Activated CD4-positive, alpha-beta memory T cell treated with anti-CD3 and anti-CD28 coated beads for 36 hours (primary cell): ENCODE measurements at regions not wholly inside any gene's neighbourhood (a gene's known extent, or its start where the extent isn't known, plus 50 kb on each side); places are given as distances from the start of the nearest gene placed in this dataset.

Experiments used
- CTCF ChIA-PET: fragments of 350-600 bp; sonication (Branson Sonifier 250); formaldehyde crosslinking; loops from one replicate; lab custom pipeline; 2021; ENCODE audit warnings: antibody characterized with exemption, inconsistent platforms; lab: Charles Lee
- POLR2A ChIA-PET: fragments of 350-600 bp; sonication (Branson Sonifier 250); formaldehyde crosslinking; loops from one replicate; lab custom pipeline; 2021; ENCODE audit warnings: antibody characterized with exemption; lab: Charles Lee
- DNase-seq: peaks from one replicate; pipeline ENCODE4 v3.0.0-alpha.2; 2020
- H3K27ac Mint-ChIP-seq: one replicate; pipeline ENCODE4 v1.8.0; 2021; ENCODE audit warnings: mixed read lengths
- H3K27me3 Mint-ChIP-seq: one replicate; pipeline ENCODE4 v1.8.0; 2021; ENCODE audit warnings: mixed read lengths
- H3K36me3 Mint-ChIP-seq: one replicate; pipeline ENCODE4 v1.8.0; 2021; ENCODE audit warnings: mixed read lengths
- H3K4me1 Mint-ChIP-seq: one replicate; pipeline ENCODE4 v1.8.0; 2021; ENCODE audit warnings: low read depth, mixed read lengths
- H3K4me3 Mint-ChIP-seq: one replicate; pipeline ENCODE4 v1.8.0; 2021; ENCODE audit warnings: mild to moderate bottlenecking, mixed read lengths
- H3K9me3 Mint-ChIP-seq: one replicate; pipeline ENCODE4 v1.8.0; 2021; ENCODE audit warnings: mixed read lengths
- intact Hi-C: fragments of 100-400 bp; cut with micrococcal nuclease; formaldehyde crosslinking; loops from one replicate; pipeline ENCODE4 v1.15.1; 2023

GRCh38 chr12:67457778-67458665 is 188.9 kb downstream of the CAND1 start:
- DNase-seq, result no peak
- CTCF ChIA-PET, result no interaction called here
- no peak overlapping the region for H3K27ac Mint-ChIP-seq
- intact Hi-C loops, result no loop called here
- H3K4me3 Mint-ChIP-seq, result no peak overlapping the region
- peaks cover 6% of the 10 kb centered on the region for H3K27me3 Mint-ChIP-seq
- no peaks in the 10 kb centered on the region for H3K9me3 Mint-ChIP-seq
- POLR2A ChIA-PET, result no interaction called here
- H3K36me3 Mint-ChIP-seq, result no peaks in the 10 kb centered on the region
- H3K4me1 Mint-ChIP-seq, result peaks cover 2% of the 10 kb centered on the region

DNA sequence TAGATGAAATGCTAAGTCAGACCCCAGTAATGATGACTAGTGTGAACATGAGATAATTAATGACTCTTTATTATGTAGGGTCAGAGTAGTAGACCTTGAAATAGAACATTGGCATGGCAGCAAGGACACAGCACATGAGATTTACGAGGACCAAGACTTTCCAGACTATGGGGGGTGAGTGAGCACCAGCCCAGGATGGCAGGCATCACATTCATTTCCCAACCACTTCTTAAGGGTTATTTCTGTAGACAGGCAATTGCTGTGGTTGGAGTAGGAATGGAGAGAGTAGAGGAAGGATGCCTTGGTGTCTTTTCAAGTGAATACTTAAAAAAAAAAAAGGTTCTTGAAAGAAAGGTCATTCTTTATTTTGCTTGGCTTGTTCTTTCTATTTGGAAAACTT is 189.4 kb upstream of the DYRK2 start:
- intact Hi-C loops, result no loop called here
- H3K27ac Mint-ChIP-seq, result no peak overlapping the region
- H3K4me1 Mint-ChIP-seq, result no peaks in the 10 kb centered on the region
- H3K27me3 Mint-ChIP-seq, result peaks cover 6% of the 10 kb centered on the region
- H3K36me3 Mint-ChIP-seq, result no peaks in the 10 kb centered on the region
- DNase-seq, result no peak
- POLR2A ChIA-PET, result no interaction called here
- H3K9me3 Mint-ChIP-seq, result no peaks in the 10 kb centered on the region
- CTCF ChIA-PET, result no interaction called here
- H3K4me3 Mint-ChIP-seq, result no peak overlapping the region

DNA sequence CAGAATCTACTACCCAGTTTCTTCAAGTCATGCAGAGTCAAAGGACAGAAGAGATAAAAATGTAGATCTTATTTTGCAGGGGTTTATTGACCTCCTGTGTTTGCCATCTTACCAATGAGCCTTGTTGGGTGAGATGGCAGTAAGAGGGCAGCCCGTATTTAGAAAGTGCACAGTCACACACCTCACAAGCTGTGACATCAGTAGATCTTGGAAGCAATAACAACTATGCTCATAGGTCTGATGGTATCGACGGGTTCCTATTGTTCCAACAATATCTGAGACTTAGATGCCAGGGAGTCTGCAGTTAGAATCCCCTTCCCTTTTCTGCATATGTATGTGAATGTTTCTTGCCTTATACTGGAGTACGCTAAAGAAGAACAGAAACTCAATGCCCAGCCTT is 189.0 kb upstream of the DYRK2 start:
- intact Hi-C loops, result no loop called here
- Mint-ChIP-seq H3K4me3 (no peak overlapping the region), H3K27me3 (peaks cover 3% of the 10 kb centered on the region), H3K27ac (no peak overlapping the region), H3K9me3 (no peaks in the 10 kb centered on the region), H3K36me3 (no peaks in the 10 kb centered on the region), H3K4me1 (no peaks in the 10 kb centered on the region)
- CTCF ChIA-PET, result no interaction called here
- no peak for DNase-seq
- POLR2A ChIA-PET, result no interaction called here

DNA sequence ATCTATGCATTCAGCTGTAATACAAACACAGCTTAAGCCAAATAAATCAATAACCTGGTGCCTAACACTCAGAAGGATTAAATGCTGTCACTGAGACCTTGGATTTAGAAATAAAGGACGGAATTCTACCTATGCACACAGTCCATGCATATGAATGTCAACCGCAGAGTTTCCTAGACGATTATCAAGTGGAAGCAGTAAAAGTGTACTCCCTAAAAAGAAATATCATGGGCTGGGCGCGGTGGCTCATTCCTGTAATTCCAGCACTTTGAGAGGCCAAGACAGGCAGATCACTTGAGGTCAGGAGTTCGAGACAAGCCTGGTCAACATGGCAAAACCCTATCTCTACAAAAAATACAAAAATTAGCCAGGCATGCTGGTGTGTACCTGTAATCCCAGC is 188.2 kb upstream of the DYRK2 start:
- POLR2A ChIA-PET, result no interaction called here
- Mint-ChIP-seq H3K4me3 (no peak overlapping the region), H3K36me3 (no peaks in the 10 kb centered on the region), H3K4me1 (no peaks in the 10 kb centered on the region), H3K27ac (no peak overlapping the region), H3K9me3 (no peaks in the 10 kb centered on the region), H3K27me3 (peaks cover 2% of the 10 kb centered on the region)
- DNase-seq, result no peak
- CTCF ChIA-PET, result interaction anchor here (0.9 kb wide), 1 partner anchor 104 kb away, joined by 3 read pairs; no protein-coding TSS in a partner anchor
- intact Hi-C loops, result no loop called here

DNA sequence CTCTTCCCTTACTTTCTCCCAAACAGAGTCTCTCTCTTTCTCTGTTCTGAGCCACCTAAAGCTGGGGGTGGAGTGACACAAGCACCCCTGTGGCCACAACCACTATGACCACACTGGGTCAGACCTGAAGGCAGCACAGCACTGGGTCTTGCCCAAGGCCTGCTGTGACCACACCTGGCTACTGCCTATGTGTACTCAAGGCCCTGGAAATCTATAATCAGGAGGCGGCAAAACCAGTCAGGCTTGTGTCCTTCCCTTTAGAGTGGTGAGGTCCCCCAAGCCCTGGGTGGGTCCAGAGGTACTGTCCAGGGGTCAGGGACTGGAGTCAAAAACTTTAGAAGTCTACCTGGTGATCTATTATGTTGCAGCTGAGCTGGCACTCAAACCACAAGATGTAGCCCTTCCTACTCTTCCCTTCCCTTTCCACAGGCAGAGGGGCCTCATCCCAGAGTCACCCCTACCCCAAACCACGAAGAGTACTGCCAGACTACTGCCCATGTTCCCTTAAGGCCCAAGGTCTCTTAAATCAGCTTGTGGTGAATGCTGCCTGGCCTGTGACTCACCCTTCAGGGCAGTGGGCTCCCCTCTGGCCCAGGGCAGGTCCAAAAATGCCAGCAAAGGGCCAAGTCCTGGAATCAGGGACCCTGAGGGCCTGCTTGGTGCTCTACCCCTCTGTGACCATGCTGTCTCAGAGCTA is 179.8 kb upstream of the DYRK2 start:
- no peak for DNase-seq
- peaks cover 16% of the 10 kb centered on the region for H3K9me3 Mint-ChIP-seq
- no peaks in the 10 kb centered on the region for H3K4me1 Mint-ChIP-seq
- H3K4me3 Mint-ChIP-seq, result no peak overlapping the region
- H3K27ac Mint-ChIP-seq, result no peak overlapping the region
- ChIA-PET POLR2A (no interaction called here), CTCF (no interaction called here)
- peaks cover 4% of the 10 kb centered on the region for H3K36me3 Mint-ChIP-seq
- H3K27me3 Mint-ChIP-seq, result no peaks in the 10 kb centered on the region
- intact Hi-C loops, result no loop called here

DNA sequence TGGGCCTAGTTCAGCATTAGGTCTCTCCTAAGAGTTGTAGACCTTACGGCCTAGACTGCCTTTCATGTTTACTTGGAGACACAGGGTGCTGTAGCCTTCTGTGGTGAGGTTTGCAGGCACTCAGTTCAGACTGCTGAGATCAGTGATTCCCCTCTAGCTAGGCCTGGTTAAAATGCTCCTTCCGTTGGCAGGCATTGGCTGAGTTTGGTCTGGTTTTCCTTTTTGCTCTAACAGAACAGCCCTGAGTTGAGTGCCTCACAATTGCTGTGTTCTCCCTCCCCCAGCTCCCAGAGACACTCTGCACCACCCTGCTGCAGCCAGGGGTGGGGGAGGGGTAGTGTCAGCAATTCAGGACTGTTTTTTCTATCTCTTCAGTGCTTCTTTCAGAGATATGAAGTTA is 178.9 kb upstream of the DYRK2 start:
- Mint-ChIP-seq H3K27ac (no peak overlapping the region), H3K36me3 (peaks cover 4% of the 10 kb centered on the region), H3K27me3 (no peaks in the 10 kb centered on the region), H3K4me3 (no peak overlapping the region), H3K4me1 (no peaks in the 10 kb centered on the region), H3K9me3 (peaks cover 16% of the 10 kb centered on the region)
- intact Hi-C loops, result no loop called here
- ChIA-PET POLR2A (no interaction called here), CTCF (no interaction called here)
- no peak for DNase-seq

DNA sequence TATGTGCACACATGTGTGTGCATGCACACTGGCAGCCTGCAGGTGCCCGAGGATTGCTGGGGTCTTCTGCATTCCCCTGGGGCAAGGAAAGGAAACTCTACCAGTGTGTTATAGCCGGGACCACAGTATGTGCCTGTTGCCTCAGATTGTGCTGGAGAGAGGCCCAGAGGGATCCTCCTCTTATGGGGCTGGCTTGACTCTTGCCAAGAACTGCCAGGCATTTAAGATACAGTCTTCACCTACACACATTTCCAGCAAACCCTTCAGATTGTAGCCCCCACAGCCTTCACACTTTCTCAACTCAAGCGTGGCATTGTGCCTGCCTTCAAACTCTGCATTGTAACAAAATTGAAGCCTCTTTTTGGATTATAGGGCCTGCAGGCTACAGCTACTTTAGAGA is 176.7 kb upstream of the DYRK2 start:
- Mint-ChIP-seq H3K27ac (no peak overlapping the region), H3K4me1 (peaks cover 7% of the 10 kb centered on the region), H3K4me3 (no peak overlapping the region), H3K9me3 (peaks cover 9% of the 10 kb centered on the region), H3K36me3 (peaks cover 1% of the 10 kb centered on the region), H3K27me3 (no peaks in the 10 kb centered on the region)
- no peak for DNase-seq
- CTCF ChIA-PET, result no interaction called here
- intact Hi-C loops, result no loop called here
- POLR2A ChIA-PET, result no interaction called here

DNA sequence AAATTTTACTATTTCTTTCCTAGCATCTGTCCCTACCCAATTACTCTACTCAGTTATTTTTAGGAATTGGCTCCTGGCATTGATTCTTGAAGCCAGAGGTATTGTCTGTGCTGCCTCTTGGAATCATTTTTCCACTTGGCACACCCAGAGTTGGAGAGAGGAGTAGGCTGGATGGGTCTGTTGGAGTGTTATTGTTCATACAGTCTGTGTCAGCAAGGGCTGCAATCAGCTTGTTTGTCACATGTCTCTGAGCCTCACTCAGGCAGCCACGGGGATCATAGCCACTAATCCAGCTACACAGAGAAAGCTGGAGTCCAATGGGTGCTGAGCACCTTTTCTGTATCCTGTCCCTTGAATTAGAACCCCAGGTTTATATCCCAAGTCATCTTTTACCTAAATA is 176.0 kb upstream of the DYRK2 start:
- intact Hi-C loops, result no loop called here
- CTCF ChIA-PET, result no interaction called here

GRCh38 chr12:67474934-67475620 is 173.5 kb upstream of the DYRK2 start:
- intact Hi-C loops, result no loop called here
- CTCF ChIA-PET, result no interaction called here
- H3K4me1 Mint-ChIP-seq, result peaks cover 7% of the 10 kb centered on the region

More for the DNA sequence above, 176.0 kb upstream of the DYRK2 start:
- POLR2A ChIA-PET, result no interaction called here
- no peaks in the 10 kb centered on the region for H3K27me3 Mint-ChIP-seq
- H3K4me1 Mint-ChIP-seq, result peaks cover 7% of the 10 kb centered on the region
- H3K36me3 Mint-ChIP-seq, result no peaks in the 10 kb centered on the region
- H3K4me3 Mint-ChIP-seq, result no peak overlapping the region
- DNase-seq, result no peak
- H3K9me3 Mint-ChIP-seq, result peaks cover 2% of the 10 kb centered on the region
- no peak overlapping the region for H3K27ac Mint-ChIP-seq

GRCh38 chr12:67475725-67476124 is 172.8 kb upstream of the DYRK2 start:
- ChIA-PET CTCF (no interaction called here), POLR2A (no interaction called here)

More at GRCh38 chr12:67474934-67475620, 173.5 kb upstream of the DYRK2 start:
- no peaks in the 10 kb centered on the region for H3K9me3 Mint-ChIP-seq
- H3K36me3 Mint-ChIP-seq, result no peaks in the 10 kb centered on the region
- DNase-seq, result no peak
- H3K4me3 Mint-ChIP-seq, result no peak overlapping the region
- no peaks in the 10 kb centered on the region for H3K27me3 Mint-ChIP-seq
- H3K27ac Mint-ChIP-seq, result no peak overlapping the region
- POLR2A ChIA-PET, result no interaction called here

GRCh38 chr12:67477681-67478265 is 170.8 kb upstream of the DYRK2 start:
- H3K27me3 Mint-ChIP-seq, result no peaks in the 10 kb centered on the region
- no peak overlapping the region for H3K4me3 Mint-ChIP-seq
- intact Hi-C loops, result no loop called here
- POLR2A ChIA-PET, result no interaction called here
- no peak for DNase-seq
- CTCF ChIA-PET, result no interaction called here
- H3K36me3 Mint-ChIP-seq, result no peaks in the 10 kb centered on the region
- H3K4me1 Mint-ChIP-seq, result peaks cover 14% of the 10 kb centered on the region
- H3K9me3 Mint-ChIP-seq, result no peaks in the 10 kb centered on the region
- H3K27ac Mint-ChIP-seq, result no peak overlapping the region

More at GRCh38 chr12:67475725-67476124, 172.8 kb upstream of the DYRK2 start:
- no peaks in the 10 kb centered on the region for H3K36me3 Mint-ChIP-seq
- peaks cover 7% of the 10 kb centered on the region for H3K4me1 Mint-ChIP-seq
- H3K4me3 Mint-ChIP-seq, result no peak overlapping the region
- no peak overlapping the region for H3K27ac Mint-ChIP-seq
- no peaks in the 10 kb centered on the region for H3K27me3 Mint-ChIP-seq
- no peaks in the 10 kb centered on the region for H3K9me3 Mint-ChIP-seq
- no peak for DNase-seq
- intact Hi-C loops, result no loop called here
